Esophagus muscularis mucosa (tissue), 4 donors: ENCODE measurements at regions not wholly inside any gene's neighbourhood (a gene's known extent, or its start where the extent isn't known, plus 50 kb on each side); places are given as distances from the start of the nearest gene placed in this dataset.

Source experiments
- DNase-seq: peaks from one replicate; pipeline ENCODE4 v3.0.0-alpha.2; 2017; ENCODE audit errors: extremely low spot score
- H3K27ac ChIP-seq, 4 donors: fragments of 200-600 bp; sonication (generic); replicated peaks in 1 of 4; 1 replicate in 3 of 4; 2 replicates in 1 of 4; pipeline ENCODE4 v1.5.1; 2016 to 2019; ENCODE audit warnings: mild to moderate bottlenecking in 1 of 4
- H3K27me3 ChIP-seq, 4 donors: fragments of 200-600 bp; sonication (generic); one replicate each; pipeline versions ENCODE4 v1.5.1 to v1.6.0; 2016 to 2019
- H3K36me3 ChIP-seq, 4 donors: fragments of 200-600 bp; sonication (generic); one replicate each; pipeline ENCODE4 v1.5.1; 2016 to 2019
- H3K4me1 ChIP-seq, 4 donors: fragments of 200-600 bp; sonication (generic); one replicate each; pipeline ENCODE4 v1.5.1; 2016 to 2019
- H3K4me3 ChIP-seq, 4 donors: fragments of 200-600 bp; sonication (generic); 1 replicate in 2 of 4; 2 replicates in 2 of 4; pipeline ENCODE4 v1.5.1; 2016 to 2019; ENCODE audit warnings: mild to moderate bottlenecking in 4 of 4, moderate library complexity in 1 of 4
- H3K9me3 ChIP-seq, 4 donors: fragments of 200-600 bp; sonication (generic); 1 replicate in 3 of 4; 2 replicates in 1 of 4; pipeline ENCODE4 v1.5.1; 2016 to 2019
- EP300 ChIP-seq: sonication (generic); formaldehyde crosslinking; IDR thresholded peaks from one replicate; pipeline ENCODE4 v1.6.1; 2017; ENCODE audit warnings: antibody characterized with exemption
- POLR2A ChIP-seq: fragments of 450-650 bp; IDR thresholded peaks from one replicate; pipeline ENCODE4 v1.6.1; 2017; ENCODE audit warnings: antibody characterized with exemption, moderate library complexity, mild to moderate bottlenecking, low read depth
- POLR2AphosphoS5 ChIP-seq, 2 donors: sonication (generic); formaldehyde crosslinking; IDR thresholded peaks; one replicate each; pipeline ENCODE4 v1.6.1; 2017; ENCODE audit warnings: antibody characterized with exemption in 2 of 2
- WGBS: methylation state at CpG from one replicate; pipeline ENCODE4 v1.1.5; 2018; 5-methylcytosine and 5-hydroxymethylcytosine counted together
- intact Hi-C: fragments of 100-400 bp; cut with DNase I; formaldehyde crosslinking; loops from one replicate; pipeline ENCODE4 v1.15.1; 2023
- TF ChIP-seq, protein P1 (sequence below), 3 experiments: fragments of 200-600 bp in 2 of 3; fragments of 450-650 bp in 1 of 3; sonication (generic) in 2 of 3; IDR thresholded peaks; one replicate each; pipeline ENCODE4 v1.5.1; 2017 to 2019; ENCODE audit warnings: antibody characterized with exemption in 3 of 3, mild to moderate bottlenecking in 2 of 3, moderate library complexity in 1 of 3

DNA sequence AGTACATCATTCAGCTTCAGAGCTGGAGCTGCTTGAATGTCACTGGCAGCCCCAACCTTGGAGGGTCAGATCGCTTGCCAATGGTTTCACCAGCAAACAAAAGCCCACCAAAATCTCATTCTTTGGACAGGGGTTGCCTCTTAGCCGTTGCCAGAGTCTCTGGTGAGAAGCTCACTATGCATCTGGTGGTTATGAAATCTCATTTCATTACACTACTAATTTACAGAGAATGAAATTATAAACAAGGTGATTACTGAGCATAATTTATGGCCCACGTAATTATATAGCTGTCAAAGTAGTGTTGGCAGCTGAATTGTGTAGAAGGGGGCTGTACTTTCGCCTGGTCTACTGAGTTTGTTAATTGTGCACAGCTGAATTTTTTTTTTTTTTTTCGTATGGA lies 688.9 kb upstream of the KIF2B start:
- TF ChIP-seq, protein P1, sequence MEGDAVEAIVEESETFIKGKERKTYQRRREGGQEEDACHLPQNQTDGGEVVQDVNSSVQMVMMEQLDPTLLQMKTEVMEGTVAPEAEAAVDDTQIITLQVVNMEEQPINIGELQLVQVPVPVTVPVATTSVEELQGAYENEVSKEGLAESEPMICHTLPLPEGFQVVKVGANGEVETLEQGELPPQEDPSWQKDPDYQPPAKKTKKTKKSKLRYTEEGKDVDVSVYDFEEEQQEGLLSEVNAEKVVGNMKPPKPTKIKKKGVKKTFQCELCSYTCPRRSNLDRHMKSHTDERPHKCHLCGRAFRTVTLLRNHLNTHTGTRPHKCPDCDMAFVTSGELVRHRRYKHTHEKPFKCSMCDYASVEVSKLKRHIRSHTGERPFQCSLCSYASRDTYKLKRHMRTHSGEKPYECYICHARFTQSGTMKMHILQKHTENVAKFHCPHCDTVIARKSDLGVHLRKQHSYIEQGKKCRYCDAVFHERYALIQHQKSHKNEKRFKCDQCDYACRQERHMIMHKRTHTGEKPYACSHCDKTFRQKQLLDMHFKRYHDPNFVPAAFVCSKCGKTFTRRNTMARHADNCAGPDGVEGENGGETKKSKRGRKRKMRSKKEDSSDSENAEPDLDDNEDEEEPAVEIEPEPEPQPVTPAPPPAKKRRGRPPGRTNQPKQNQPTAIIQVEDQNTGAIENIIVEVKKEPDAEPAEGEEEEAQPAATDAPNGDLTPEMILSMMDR (IDR thresholded peaks at IDR 0.05), result no peak
- TF ChIP-seq POLR2AphosphoS5 (IDR thresholded peaks at IDR 0.05), result no peak
- TF ChIP-seq EP300, result no peak
- no peak for TF ChIP-seq POLR2A
- intact Hi-C loops, result no loop called here
- DNase-seq, result no peak
- no peak overlapping the region for H3K4me3 ChIP-seq
- WGBS, result 44% methylated on average over 5 of the region's 5 CpGs
- no peaks in the 10 kb centered on the region for H3K9me3 ChIP-seq
- H3K27ac ChIP-seq, result no peak overlapping the region
- H3K36me3 ChIP-seq, result no peaks in the 10 kb centered on the region
- no peaks in the 10 kb centered on the region for H3K27me3 ChIP-seq
- peaks cover 0 to 9% (median 0%) of the 10 kb centered on the region in 4 donors for H3K4me1 ChIP-seq

DNA sequence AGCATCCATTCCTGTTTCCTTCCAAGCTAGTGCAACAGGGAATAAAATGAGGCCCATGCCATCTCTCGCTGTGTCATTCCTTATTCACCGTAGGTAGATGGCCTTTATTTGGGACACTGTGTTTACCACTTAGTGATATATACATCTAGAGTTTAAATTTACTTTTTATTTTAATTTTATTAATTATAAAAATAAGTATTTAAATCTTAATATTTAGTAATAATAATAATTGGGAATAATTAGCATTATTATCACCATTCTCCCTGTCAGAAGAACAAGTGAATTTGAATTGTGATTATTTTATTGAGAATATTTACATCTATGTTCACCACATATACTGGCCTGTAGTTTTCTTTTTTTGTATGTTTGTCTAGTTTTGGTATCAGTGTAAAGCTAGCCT lies 692.9 kb upstream of the KIF2B start:
- DNase-seq, result no peak
- Histone ChIP-seq H3K4me1 (no peaks in the 10 kb centered on the region), H3K27ac (no peak overlapping the region), H3K27me3 (no peaks in the 10 kb centered on the region), H3K36me3 (no peaks in the 10 kb centered on the region), H3K4me3 (no peak overlapping the region), H3K9me3 (no peaks in the 10 kb centered on the region)
- 92% methylated on average over 2 of the region's 2 CpGs for WGBS
- TF ChIP-seq, protein P1 (IDR thresholded peaks at IDR 0.05), result no peak
- TF ChIP-seq EP300, result no peak
- TF ChIP-seq POLR2A, result no peak
- TF ChIP-seq POLR2AphosphoS5 (IDR thresholded peaks at IDR 0.05), result no peak
- intact Hi-C loops, result no loop called here

DNA sequence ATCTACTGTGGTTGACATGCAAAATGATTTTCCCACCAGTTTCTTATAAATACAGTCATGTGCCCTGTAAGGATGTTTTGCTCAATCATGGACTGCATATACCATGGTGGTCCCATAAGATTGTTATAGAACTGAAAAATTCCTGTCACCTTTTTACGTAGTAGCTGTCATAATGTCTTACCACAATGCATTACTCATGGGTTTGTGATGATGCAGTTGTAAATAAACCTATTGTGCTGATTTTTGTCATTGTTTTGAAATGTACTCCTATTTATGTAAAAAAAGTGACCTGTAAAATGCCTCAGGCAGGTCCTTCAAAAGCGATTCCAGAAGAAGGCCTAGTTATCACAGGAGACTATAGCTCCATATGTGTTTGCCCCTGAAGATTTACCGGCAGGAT lies 695.4 kb upstream of the KIF2B start:
- no peak overlapping the region for H3K27ac ChIP-seq
- no peaks in the 10 kb centered on the region for H3K36me3 ChIP-seq
- H3K27me3 ChIP-seq, result no peaks in the 10 kb centered on the region
- intact Hi-C loops, result no loop called here
- WGBS, result 85% methylated on average over 3 of the region's 3 CpGs
- TF ChIP-seq EP300, result no peak
- TF ChIP-seq POLR2AphosphoS5 (IDR thresholded peaks at IDR 0.05), result no peak
- TF ChIP-seq, protein P1 (IDR thresholded peaks at IDR 0.05), result no peak
- no peak for TF ChIP-seq POLR2A
- DNase-seq, result no peak
- H3K4me1 ChIP-seq, result no peaks in the 10 kb centered on the region
- no peak overlapping the region for H3K4me3 ChIP-seq
- H3K9me3 ChIP-seq, result no peaks in the 10 kb centered on the region

DNA sequence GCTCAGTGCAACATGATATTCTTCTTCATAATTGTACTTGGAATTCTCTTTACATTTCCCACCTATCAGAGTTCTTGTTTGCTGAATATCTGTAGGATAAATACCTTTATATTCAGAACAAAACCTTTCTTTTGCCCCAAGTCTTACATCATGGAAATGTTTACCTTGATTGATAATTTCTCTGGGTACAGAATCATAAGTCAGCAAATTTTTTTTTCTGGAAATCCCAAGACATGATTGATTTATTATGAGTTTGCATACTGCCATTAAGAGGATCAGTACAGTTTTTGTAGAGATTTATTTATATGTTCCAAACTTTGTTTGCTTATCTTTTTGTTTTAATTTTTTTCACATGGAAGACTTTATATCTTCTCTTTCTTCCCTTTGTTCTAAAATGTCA lies 699.8 kb upstream of the KIF2B start:
- H3K4me1 ChIP-seq, result no peaks in the 10 kb centered on the region
- no peaks in the 10 kb centered on the region for H3K36me3 ChIP-seq
- intact Hi-C loops, result no loop called here
- no peak overlapping the region for H3K27ac ChIP-seq
- DNase-seq, result no peak
- H3K9me3 ChIP-seq, result no peaks in the 10 kb centered on the region
- H3K27me3 ChIP-seq, result no peaks in the 10 kb centered on the region
- no peak for TF ChIP-seq POLR2A
- no peak for TF ChIP-seq EP300
- TF ChIP-seq, protein P1 (IDR thresholded peaks at IDR 0.05), result no peak
- TF ChIP-seq POLR2AphosphoS5 (IDR thresholded peaks at IDR 0.05), result no peak
- H3K4me3 ChIP-seq, result no peak overlapping the region

DNA sequence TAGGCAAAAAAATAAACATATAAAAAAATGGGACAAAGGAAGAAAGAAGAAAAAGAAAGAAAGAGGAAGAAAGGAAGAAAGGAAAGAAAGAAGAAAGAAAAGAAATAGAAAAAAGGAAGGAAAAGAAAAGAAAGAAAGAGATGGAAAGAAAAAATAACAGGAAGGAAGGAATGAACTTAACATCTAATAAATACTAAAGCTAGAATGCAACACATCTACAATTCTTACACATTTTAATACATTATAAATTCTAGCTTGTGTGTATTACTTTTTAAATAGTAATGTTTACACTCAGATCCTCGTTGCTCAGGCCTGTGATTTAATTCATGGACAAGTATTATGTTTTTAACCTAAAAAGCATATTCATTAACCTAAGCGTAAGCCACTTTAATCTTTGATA lies 703.0 kb upstream of the KIF2B start:
- H3K9me3 ChIP-seq, result peaks cover 0 to 15% (median 0%) of the 10 kb centered on the region in 4 donors
- 77% methylated on average over 2 of the region's 2 CpGs for WGBS
- no peak for DNase-seq
- intact Hi-C loops, result no loop called here
- H3K27me3 ChIP-seq, result no peaks in the 10 kb centered on the region
- no peaks in the 10 kb centered on the region for H3K36me3 ChIP-seq
- TF ChIP-seq, protein P1 (IDR thresholded peaks at IDR 0.05), result no peak
- TF ChIP-seq POLR2AphosphoS5 (IDR thresholded peaks at IDR 0.05), result no peak
- H3K4me3 ChIP-seq, result no peak overlapping the region
- H3K4me1 ChIP-seq, result no peaks in the 10 kb centered on the region
- no peak overlapping the region for H3K27ac ChIP-seq
